Inferior parietal cortex (tissue), 1 donor: ENCODE measurements at regions not wholly inside any gene's neighbourhood (a gene's known extent, or its start where the extent isn't known, plus 50 kb on each side); places are given as distances from the start of the nearest gene placed in this dataset.
"Not testable (repeated sequence)": the region's sequence is repeated elsewhere in the genome, so short reads cannot be mapped to it uniquely, and the experiment has no call there.

Experiments
- DNase-seq: peaks from one replicate; pipeline ENCODE4 v3.0.0-alpha.2; 2016; ENCODE audit errors: extremely low spot score

GRCh38 chr11:71332447-71332846 is 80.1 kb upstream of the SHANK2 start:
- no peak for DNase-seq

GRCh38 chr11:71332046-71332445 is 79.7 kb upstream of the SHANK2 start:
- no peak for DNase-seq

- no peak for DNase-seq
Measured at GRCh38 chr11:71331631-71332030, 79.3 kb upstream of the SHANK2 start.

- no peak for DNase-seq
Measured at GRCh38 chr11:71330996-71331395, 78.6 kb upstream of the SHANK2 start.

DNA sequence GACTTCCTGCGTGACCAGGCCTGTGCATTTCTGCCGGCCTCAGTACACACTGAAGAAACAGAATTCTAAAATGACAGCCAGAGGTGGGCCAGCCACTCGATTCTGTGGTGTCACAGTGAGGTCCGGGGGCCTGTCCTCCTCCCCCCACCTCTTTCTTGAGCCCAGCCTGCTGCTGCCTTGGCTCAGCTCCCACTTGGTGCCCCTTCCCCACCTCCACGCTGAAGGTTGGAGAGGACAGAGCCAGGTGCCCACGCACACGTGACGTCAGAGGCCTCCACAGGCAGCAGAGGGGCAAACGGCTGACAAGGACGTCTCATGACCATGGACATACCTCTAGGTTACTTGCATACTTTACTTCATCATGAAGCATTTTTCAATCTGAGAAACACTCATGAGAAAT is 78.0 kb upstream of the SHANK2 start:
- DNase-seq: no peak

DNA sequence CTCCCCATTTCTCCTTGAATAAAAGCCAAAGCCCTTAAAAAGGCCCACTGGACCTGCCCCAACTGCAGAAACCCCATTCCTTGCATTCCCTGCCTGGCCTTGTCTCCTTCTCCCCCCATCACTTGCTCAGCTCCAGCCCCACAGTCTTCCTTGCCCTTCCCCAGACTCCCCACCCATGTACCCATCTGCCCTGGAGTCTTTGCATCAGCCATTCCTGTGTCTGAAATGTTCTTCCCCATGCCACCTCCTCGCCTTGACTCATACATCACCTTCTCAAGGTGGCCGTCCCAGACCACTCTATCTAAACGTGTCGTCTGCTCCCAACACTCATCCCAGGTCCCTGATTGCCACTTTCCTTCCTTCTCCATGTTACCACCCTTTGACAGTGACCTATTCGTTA is 77.4 kb upstream of the SHANK2 start:
- no peak for DNase-seq

DNA sequence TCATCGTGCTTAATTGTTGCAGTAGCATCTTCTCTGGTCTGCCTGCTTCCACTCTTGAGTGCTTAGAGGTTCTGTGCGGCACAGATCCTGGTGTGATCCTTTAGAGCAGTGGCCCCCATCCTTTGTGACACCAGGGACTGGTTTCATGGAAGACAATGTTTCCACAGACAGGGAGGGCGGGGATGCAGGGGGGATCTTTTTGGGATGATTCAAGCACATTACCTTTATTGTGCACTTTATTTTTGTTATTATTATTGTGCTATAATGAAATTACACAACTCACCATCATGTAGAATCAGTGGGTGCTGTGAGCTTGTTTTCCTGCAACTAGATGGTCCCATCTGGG is 76.8 kb upstream of the SHANK2 start:
- no peak for DNase-seq

- DNase-seq: no peak
Measured at GRCh38 chr11:71327156-71328085, 75.0 kb upstream of the SHANK2 start.

- no peak for DNase-seq
Measured at GRCh38 chr11:71326328-71326940, 74.1 kb upstream of the SHANK2 start.

- no peak for DNase-seq
Measured at GRCh38 chr11:71325418-71326327, 73.3 kb upstream of the SHANK2 start.

GRCh38 chr11:71324788-71325417 is 72.5 kb upstream of the SHANK2 start:
- no peak for DNase-seq

DNA sequence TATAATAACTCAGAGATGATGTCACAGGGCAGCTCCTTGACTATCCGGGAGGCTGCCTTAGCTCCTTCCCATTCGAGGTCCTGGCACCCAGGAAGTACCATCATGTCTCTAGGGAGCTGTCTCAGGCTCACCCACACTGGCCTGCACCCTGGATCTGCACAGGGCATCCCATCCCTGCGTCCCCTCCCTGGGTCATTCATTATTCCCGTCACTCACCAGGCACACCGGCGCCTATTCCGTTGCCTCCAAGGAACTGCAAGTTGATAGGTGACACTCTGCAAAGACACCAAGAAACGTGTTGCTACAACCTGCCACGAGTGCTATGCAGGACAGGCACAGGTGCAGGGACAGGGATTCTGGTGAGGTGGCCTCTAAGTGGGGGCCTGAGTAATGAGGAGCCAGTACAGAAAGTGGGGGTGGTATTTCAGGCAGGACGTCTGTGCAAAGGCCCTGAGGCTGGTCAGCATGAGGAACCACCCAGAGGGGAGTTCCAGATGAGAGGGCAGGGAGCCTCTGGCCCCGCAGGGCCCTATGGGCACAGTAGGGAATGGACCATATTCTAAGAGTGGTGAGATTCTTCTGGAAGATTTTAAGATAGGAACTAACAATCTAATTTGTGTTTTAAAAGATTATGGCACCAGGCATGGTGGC is 71.6 kb upstream of the SHANK2 start:
- no peak for DNase-seq

- no peak for DNase-seq
Measured at GRCh38 chr11:71322861-71323582, 70.6 kb upstream of the SHANK2 start.

DNA sequence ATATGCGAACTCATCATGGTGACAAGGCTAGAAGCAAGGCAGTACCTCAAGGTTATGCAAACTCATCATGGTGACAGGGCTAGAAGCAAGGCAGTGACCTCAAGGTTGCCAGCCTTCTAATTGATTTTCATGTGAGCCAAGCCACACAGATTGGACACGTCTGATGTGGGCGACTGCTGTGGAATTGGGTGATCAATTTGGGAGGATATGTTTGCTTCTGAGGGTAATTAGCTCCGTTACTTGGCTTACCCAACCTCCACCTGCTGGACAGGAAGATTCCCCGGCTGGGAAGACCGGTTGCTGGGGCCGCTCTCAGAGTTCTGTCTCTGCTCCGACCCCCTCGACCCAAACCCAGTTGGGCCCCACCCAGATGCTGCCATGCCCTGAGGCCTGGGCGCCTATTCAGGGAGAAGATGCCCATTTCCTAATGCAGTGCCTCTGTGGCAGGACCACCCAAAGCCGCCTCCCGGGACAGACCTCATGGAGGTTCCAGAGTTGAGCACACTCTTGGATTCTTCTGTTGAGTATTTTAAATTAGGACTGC is 69.9 kb upstream of the SHANK2 start:
- no peak for DNase-seq

- DNase-seq: no peak
Measured at GRCh38 chr11:71321433-71322191, 69.2 kb upstream of the SHANK2 start.

- no peak for DNase-seq
Measured at GRCh38 chr11:71316701-71317100, 64.3 kb upstream of the SHANK2 start.

GRCh38 chr11:71312616-71313015 is 60.2 kb upstream of the SHANK2 start:
- not testable (repeated sequence) for DNase-seq

- no peak for DNase-seq
Measured at GRCh38 chr11:71311928-71312510, 59.6 kb upstream of the SHANK2 start.
